Thymus (tissue), 11 donors: ENCODE measurements at regions not wholly inside any gene's neighbourhood (a gene's known extent, or its start where the extent isn't known, plus 50 kb on each side); places are given as distances from the start of the nearest gene placed in this dataset.
"Not testable (repeated sequence)": the region's sequence is repeated elsewhere in the genome, so short reads cannot be mapped to it uniquely, and the experiment has no call there.

Source experiments
- DNase-seq, 9 donors: peaks; one replicate each; pipeline ENCODE4 v3.0.0-alpha.2; 2013; ENCODE audit warnings: low spot score in 9 of 9, low read depth in 6 of 9, missing footprints in 1 of 9
- H3K27ac ChIP-seq, 2 donors: one replicate each; pipeline ENCODE4 v1.5.1; 2013; ENCODE audit warnings: control low read depth in 1 of 2, low read depth in 1 of 2, low read length in 1 of 2, mild to moderate bottlenecking in 1 of 2, moderate library complexity in 1 of 2
- H3K27me3 ChIP-seq, 2 donors: one replicate each; pipeline ENCODE4 v1.5.1; 2013; ENCODE audit warnings: low read length in 1 of 2; ENCODE audit not compliant: control insufficient read depth in 2 of 2, insufficient read depth in 1 of 2
- H3K36me3 ChIP-seq, 2 donors: one replicate each; pipeline ENCODE4 v1.5.1; 2013; ENCODE audit warnings: low read length in 1 of 2, mild to moderate bottlenecking in 1 of 2, moderate library complexity in 1 of 2; ENCODE audit not compliant: control insufficient read depth in 2 of 2, insufficient read depth in 2 of 2
- H3K4me1 ChIP-seq, 2 donors: one replicate each; pipeline ENCODE4 v1.5.1; 2013; ENCODE audit warnings: low read length in 2 of 2; ENCODE audit not compliant: control insufficient read depth in 2 of 2, insufficient read depth in 2 of 2
- H3K4me3 ChIP-seq, 2 donors: one replicate each; pipeline ENCODE4 v1.5.1; 2013; ENCODE audit warnings: low read length in 2 of 2, control low read depth in 1 of 2, mild to moderate bottlenecking in 1 of 2
- H3K9me3 ChIP-seq, 2 donors: one replicate each; pipeline ENCODE4 v1.5.1; 2013; ENCODE audit warnings: low read length in 1 of 2, mild to moderate bottlenecking in 1 of 2; ENCODE audit not compliant: control insufficient read depth in 2 of 2, insufficient read depth in 1 of 2
- WGBS: extraction: QIAGEN DNeasy Blood & Tissue Kit; methylation state at CpG from one replicate; pipeline ENCODE4 v1.1.7; 2013; 5-methylcytosine and 5-hydroxymethylcytosine counted together
- donor health status: healthy.

GRCh38 chr13:71312923-71313322 is 554.1 kb downstream of the DACH1 start:
- Histone ChIP-seq H3K36me3 (no peaks in the 10 kb centered on the region), H3K27me3 (no peaks in the 10 kb centered on the region), H3K9me3 (no peaks in the 10 kb centered on the region), H3K27ac (no peak overlapping the region), H3K4me3 (no peak overlapping the region), H3K4me1 (no peaks in the 10 kb centered on the region)
- DNase-seq = no peak

GRCh38 chr13:71309905-71310304 is 557.1 kb downstream of the DACH1 start:
- WGBS = 85% methylated on average over 4 of the region's 4 CpGs
- Histone ChIP-seq H3K27ac (no peak overlapping the region), H3K36me3 (no peaks in the 10 kb centered on the region), H3K4me3 (no peak overlapping the region), H3K4me1 (no peaks in the 10 kb centered on the region), H3K27me3 (no peaks in the 10 kb centered on the region), H3K9me3 (no peaks in the 10 kb centered on the region)
- DNase-seq = no peak

- 94% methylated on average over 1 of the region's 1 CpG for WGBS
- Histone ChIP-seq H3K4me1 (no peaks in the 10 kb centered on the region), H3K4me3 (no peak overlapping the region), H3K36me3 (no peaks in the 10 kb centered on the region), H3K9me3 (no peaks in the 10 kb centered on the region), H3K27ac (no peak overlapping the region), H3K27me3 (no peaks in the 10 kb centered on the region)
- no peak for DNase-seq
These were observed 560.2 kb downstream of the DACH1 start for GRCh38 chr13:71306821-71307220.

GRCh38 chr13:71304861-71305260 is 562.1 kb downstream of the DACH1 start:
- Histone ChIP-seq H3K4me3 (no peak overlapping the region), H3K9me3 (no peaks in the 10 kb centered on the region), H3K27ac (no peak overlapping the region), H3K36me3 (no peaks in the 10 kb centered on the region), H3K4me1 (no peaks in the 10 kb centered on the region), H3K27me3 (no peaks in the 10 kb centered on the region)
- 66% methylated on average over 3 of the region's 3 CpGs for WGBS
- no peak for DNase-seq

- WGBS = 93% methylated on average over 3 of the region's 3 CpGs
- no peak for DNase-seq
- H3K27me3 ChIP-seq = no peaks in the 10 kb centered on the region
These were observed 563.9 kb downstream of the DACH1 start for GRCh38 chr13:71303144-71303543.

GRCh38 chr13:71300602-71301001 is 566.4 kb downstream of the DACH1 start:
- Histone ChIP-seq H3K9me3 (no peaks in the 10 kb centered on the region), H3K27ac (no peak overlapping the region), H3K27me3 (no peaks in the 10 kb centered on the region), H3K4me1 (no peaks in the 10 kb centered on the region), H3K4me3 (no peak overlapping the region), H3K36me3 (no peaks in the 10 kb centered on the region)
- no peak for DNase-seq

More at GRCh38 chr13:71303144-71303543, 563.9 kb downstream of the DACH1 start:
- Histone ChIP-seq H3K9me3 (no peaks in the 10 kb centered on the region), H3K4me1 (no peaks in the 10 kb centered on the region), H3K36me3 (no peaks in the 10 kb centered on the region), H3K4me3 (no peak overlapping the region), H3K27ac (no peak overlapping the region)

- no peaks in the 10 kb centered on the region for H3K27me3 ChIP-seq
- DNase-seq = no peak
- WGBS = 98% methylated on average over 4 of the region's 4 CpGs
- H3K36me3 ChIP-seq = no peaks in the 10 kb centered on the region
- H3K27ac ChIP-seq = no peak overlapping the region
- no peak overlapping the region for H3K4me3 ChIP-seq
- no peaks in the 10 kb centered on the region for H3K4me1 ChIP-seq
- peaks cover 0 to 3% of the 10 kb centered on the region in 2 donors for H3K9me3 ChIP-seq
These were observed 575.2 kb downstream of the DACH1 start for GRCh38 chr13:71291842-71292146.

- DNase-seq = peak in 3 of 9 donors; percentile 1 to 17 (median 10)
- Histone ChIP-seq H3K27ac (no peak overlapping the region), H3K4me3 (peak overlapping the region; percentile 16 to 33), H3K4me1 (no peaks in the 10 kb centered on the region), H3K36me3 (no peaks in the 10 kb centered on the region), H3K27me3 (no peaks in the 10 kb centered on the region), H3K9me3 (peaks cover 0 to 3% of the 10 kb centered on the region in 2 donors)
- WGBS = 66% methylated on average over 10 of the region's 10 CpGs
These were observed 575.8 kb downstream of the DACH1 start for GRCh38 chr13:71290963-71291841.

GRCh38 chr13:71289980-71290379 is 577.0 kb downstream of the DACH1 start:
- H3K9me3 ChIP-seq, H3K4me1 ChIP-seq, H3K36me3 ChIP-seq, DNase-seq, H3K4me3 ChIP-seq, H3K27ac ChIP-seq, H3K27me3 ChIP-seq: not testable (repeated sequence)
- WGBS = 94% methylated on average over 3 of the region's 3 CpGs
